Body of pancreas (tissue), 4 donors: ENCODE measurements at regions not wholly inside any gene's neighbourhood (a gene's known extent, or its start where the extent isn't known, plus 50 kb on each side); places are given as distances from the start of the nearest gene placed in this dataset.

Experiments
- ATAC-seq: fragments of 150-250 bp; one replicate; pipeline ENCODE4 v1.9.1; 2016
- DNase-seq, 4 donors: peaks; one replicate each; pipeline ENCODE4 v3.0.0-alpha.2; 2019
- H3K27ac ChIP-seq, 4 donors: fragments of 200-600 bp; sonication (generic); 1 replicate in 3 of 4; 2 replicates in 1 of 4; pipeline versions ENCODE4 v1.5.1 to v1.6.1; 2016 to 2019; ENCODE audit warnings: mild to moderate bottlenecking in 1 of 4, mixed read lengths in 1 of 4, moderate library complexity in 1 of 4
- H3K27me3 ChIP-seq, 2 donors: fragments of 200-600 bp; sonication (generic); one replicate each; pipeline ENCODE4 v1.6.0; 2016; ENCODE audit warnings: mild to moderate bottlenecking in 1 of 2
- H3K36me3 ChIP-seq, 2 donors: fragments of 200-600 bp; sonication (generic); replicated peaks in 1 of 2; 2 replicates each; pipeline ENCODE4 v1.5.1; 2016; ENCODE audit warnings: low read depth in 2 of 2; ENCODE audit not compliant: insufficient read depth in 1 of 2
- H3K4me1 ChIP-seq: fragments of 200-600 bp; sonication (generic); one replicate; pipeline ENCODE4 v1.6.0; 2016
- H3K4me3 ChIP-seq, 2 donors: fragments of 200-600 bp; sonication (generic); 1 replicate in 1 of 2; 2 replicates in 1 of 2; pipeline ENCODE4 v1.5.1; 2016 to 2019
- H3K9me3 ChIP-seq, 3 donors: fragments of 200-600 bp; sonication (generic); 1 replicate in 2 of 3; 2 replicates in 1 of 3; pipeline ENCODE4 v1.5.1; 2016
- CTCF ChIP-seq, 7 experiments: fragments of 450-650 bp in 4 of 7; fragments of 200-600 bp in 3 of 7; sonication (generic) in 3 of 7; IDR thresholded peaks; one replicate each; pipeline ENCODE4 v1.5.1; 2016 to 2019; ENCODE audit warnings: antibody characterized with exemption in 7 of 7
- POLR2A ChIP-seq, 3 donors: fragments of 450-650 bp; IDR thresholded peaks; one replicate each; pipeline ENCODE4 v1.6.1; 2016; ENCODE audit warnings: antibody characterized with exemption in 3 of 3, mild to moderate bottlenecking in 2 of 3
- WGBS, 2 donors: methylation state at CpG; one replicate each; pipeline ENCODE4 v1.1.5; 2017; 5-methylcytosine and 5-hydroxymethylcytosine counted together
- intact Hi-C: fragments of 100-400 bp; cut with DNase I; formaldehyde crosslinking; loops from one replicate; pipeline ENCODE4 v1.15.1; 2023

GRCh38 chr4:137125011-137125410 is 407.3 kb downstream of the PCDH18 start:
- ATAC-seq (peak; percentile 68), DNase-seq (peak in 3 of 4 donors; percentile 10 to 27 (median 18))
- no peaks in the 10 kb centered on the region for H3K27me3 ChIP-seq
- intact Hi-C loops, result no loop called here
- TF ChIP-seq CTCF (IDR thresholded peaks at IDR 0.05) (no peak), POLR2A (IDR thresholded peaks at IDR 0.05) (no peak)
- no peaks in the 10 kb centered on the region for H3K4me1 ChIP-seq
- H3K27ac ChIP-seq, result no peak overlapping the region
- no peak overlapping the region for H3K4me3 ChIP-seq
- WGBS, 2 donors, result 20 to 22% methylated on average over 3 of the region's 3 CpGs
- H3K9me3 ChIP-seq, result no peaks in the 10 kb centered on the region
- H3K36me3 ChIP-seq, result no peaks in the 10 kb centered on the region

GRCh38 chr4:137124278-137124932 is 407.9 kb downstream of the PCDH18 start:
- H3K4me3 ChIP-seq, result no peak overlapping the region
- H3K4me1 ChIP-seq, result no peaks in the 10 kb centered on the region
- peak in 2 of 4 donors; percentile 5 to 8 for DNase-seq
- no peaks in the 10 kb centered on the region for H3K9me3 ChIP-seq
- WGBS, 2 donors, result 37 to 41% methylated on average over 5 of the region's 5 CpGs
- TF ChIP-seq POLR2A (IDR thresholded peaks at IDR 0.05) (no peak), CTCF (IDR thresholded peaks at IDR 0.05) (peak in 6 of 7 experiments; percentile 35 to 59 (median 52))
- intact Hi-C loops, result no loop called here
- peak; percentile 94 for ATAC-seq
- H3K27me3 ChIP-seq, result no peaks in the 10 kb centered on the region
- no peak overlapping the region for H3K27ac ChIP-seq
- no peaks in the 10 kb centered on the region for H3K36me3 ChIP-seq

GRCh38 chr4:137122876-137123275 is 409.4 kb downstream of the PCDH18 start:
- Histone ChIP-seq H3K9me3 (no peaks in the 10 kb centered on the region), H3K36me3 (no peaks in the 10 kb centered on the region), H3K27me3 (no peaks in the 10 kb centered on the region), H3K27ac (no peak overlapping the region), H3K4me1 (no peaks in the 10 kb centered on the region), H3K4me3 (no peak overlapping the region)
- TF ChIP-seq POLR2A (IDR thresholded peaks at IDR 0.05), result no peak
- no peak for TF ChIP-seq CTCF (IDR thresholded peaks at IDR 0.05)
- 69 to 77% methylated on average over 2 of the region's 2 CpGs for WGBS, 2 donors
- intact Hi-C loops, result no loop called here
- no peak for ATAC-seq
- no peak for DNase-seq

GRCh38 chr4:137116144-137116543 is 416.1 kb downstream of the PCDH18 start:
- Histone ChIP-seq H3K4me1 (no peaks in the 10 kb centered on the region), H3K36me3 (no peaks in the 10 kb centered on the region), H3K27me3 (no peaks in the 10 kb centered on the region), H3K27ac (no peak overlapping the region), H3K4me3 (no peak overlapping the region), H3K9me3 (no peaks in the 10 kb centered on the region)
- TF ChIP-seq POLR2A (IDR thresholded peaks at IDR 0.05) (no peak), CTCF (IDR thresholded peaks at IDR 0.05) (no peak)
- intact Hi-C loops, result no loop called here
- no peak for ATAC-seq
- no peak for DNase-seq
- WGBS, 2 donors, result 62 to 65% methylated on average over 3 of the region's 3 CpGs

GRCh38 chr4:137106733-137107132 is 425.6 kb downstream of the PCDH18 start:
- no peak overlapping the region for H3K4me3 ChIP-seq
- no peak overlapping the region for H3K27ac ChIP-seq
- intact Hi-C loops, result no loop called here
- H3K36me3 ChIP-seq, result no peaks in the 10 kb centered on the region
- ATAC-seq (no peak), DNase-seq (no peak)
- H3K27me3 ChIP-seq, result no peaks in the 10 kb centered on the region
- H3K4me1 ChIP-seq, result no peaks in the 10 kb centered on the region
- WGBS, 2 donors, result 54 to 65% methylated on average over 4 of the region's 4 CpGs
- H3K9me3 ChIP-seq, result no peaks in the 10 kb centered on the region
- TF ChIP-seq CTCF (IDR thresholded peaks at IDR 0.05) (no peak), POLR2A (IDR thresholded peaks at IDR 0.05) (no peak)
